Natural killer cell (primary cell): ENCODE measurements at regions not wholly inside any gene's neighbourhood (a gene's known extent, or its start where the extent isn't known, plus 50 kb on each side); places are given as distances from the start of the nearest gene placed in this dataset.
"Not testable (repeated sequence)": the region's sequence is repeated elsewhere in the genome, so short reads cannot be mapped to it uniquely, and the experiment has no call there.

Experiments
- ATAC-seq, 3 donors: fragments of 150-1000 bp in 2 of 3; fragments of 200-7000 bp in 1 of 3; cut with Tn5 transposase; 1 replicate in 1 of 3; 2 replicates in 2 of 3; pipeline ENCODE4 v1.10.0; 2021; ENCODE audit warnings: mild to moderate bottlenecking in 2 of 3, moderate library complexity in 2 of 3
- DNase-seq, 2 donors: peaks; one replicate each; pipeline versions ENCODE4 v3.0.0 to v3.0.0-alpha.2; 2013 to 2021; ENCODE audit warnings: mixed read lengths in 1 of 2
- H3K27ac ChIP-seq: one replicate; pipeline ENCODE4 v1.5.1; 2013; ENCODE audit warnings: mild to moderate bottlenecking, low read length
- H3K27me3 ChIP-seq: one replicate; pipeline ENCODE4 v1.6.1; 2013; ENCODE audit warnings: low read length; ENCODE audit not compliant: control insufficient read depth, insufficient read depth
- H3K36me3 ChIP-seq: one replicate; pipeline ENCODE4 v1.6.1; 2013; ENCODE audit warnings: low read length; ENCODE audit not compliant: control insufficient read depth, insufficient read depth
- H3K4me1 ChIP-seq: one replicate; pipeline ENCODE4 v1.6.1; 2013; ENCODE audit warnings: low read length; ENCODE audit not compliant: control insufficient read depth, insufficient read depth
- H3K4me3 ChIP-seq: one replicate; pipeline ENCODE4 v1.5.1; 2013; ENCODE audit warnings: low read length
- H3K9me3 ChIP-seq: one replicate; pipeline ENCODE4 v1.6.1; 2013; ENCODE audit warnings: low read length; ENCODE audit not compliant: control insufficient read depth, insufficient read depth
- H3K27ac Mint-ChIP-seq, 2 donors: one replicate each; pipeline ENCODE4 v1.8.0; 2022; ENCODE audit warnings: mild to moderate bottlenecking in 2 of 2, mixed read lengths in 2 of 2, moderate library complexity in 1 of 2
- H3K27me3 Mint-ChIP-seq, 2 donors: one replicate each; pipeline ENCODE4 v1.8.0; 2022; ENCODE audit warnings: low read depth in 2 of 2, mixed read lengths in 2 of 2
- H3K36me3 Mint-ChIP-seq: one replicate; pipeline ENCODE4 v1.8.0; 2022; ENCODE audit warnings: mixed read lengths
- H3K4me1 Mint-ChIP-seq, 2 donors: one replicate each; pipeline ENCODE4 v1.8.0; 2022; ENCODE audit warnings: mixed read lengths in 2 of 2
- H3K4me3 Mint-ChIP-seq: one replicate; pipeline ENCODE4 v1.8.0; 2022; ENCODE audit warnings: mild to moderate bottlenecking, moderate library complexity, mixed read lengths
- H3K9me3 Mint-ChIP-seq, 2 donors: one replicate each; pipeline ENCODE4 v1.8.0; 2022; ENCODE audit warnings: mixed read lengths in 2 of 2
- CTCF ChIP-seq: fragments of 200-600 bp; IDR thresholded peaks from one replicate; pipeline ENCODE4 v1.8.0; 2022; ENCODE audit warnings: antibody characterized with exemption
- WGBS: methylation state at CpG from one replicate; pipeline ENCODE4 v1.1.7; 2013; ENCODE audit warnings: missing lambda C conversion rate; ENCODE audit not compliant: insufficient coverage; 5-methylcytosine and 5-hydroxymethylcytosine counted together
- intact Hi-C: fragments of 100-400 bp; cut with micrococcal nuclease; formaldehyde crosslinking; loops from one replicate; pipeline ENCODE4 v1.14.2; 2022

DNA sequence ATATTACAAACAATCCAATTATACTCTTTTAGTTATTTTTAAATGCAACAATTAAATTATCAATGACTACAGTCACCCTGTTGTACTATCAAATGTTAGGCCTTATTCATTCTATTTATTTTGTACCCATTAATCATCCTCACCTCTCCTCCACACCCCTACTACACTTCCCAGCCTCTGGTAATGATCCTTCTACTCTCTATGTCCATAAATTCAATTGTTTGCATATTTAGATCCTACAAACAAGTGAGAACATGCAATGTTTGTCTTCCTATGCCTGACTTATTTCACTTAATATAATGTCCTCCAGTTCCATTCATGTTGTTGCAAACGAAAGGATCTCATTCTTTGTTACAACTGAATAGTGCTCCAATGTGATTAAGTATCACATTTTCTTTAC is 1414.6 kb downstream of the SLITRK1 start:
- no peaks in the 10 kb centered on the region for H3K9me3 ChIP-seq
- ATAC-seq (no peak), DNase-seq (no peak)
- H3K4me3 ChIP-seq = no peak overlapping the region
- no peak for TF ChIP-seq CTCF
- Mint-ChIP-seq H3K36me3 (no peaks in the 10 kb centered on the region), H3K9me3 (peaks cover 4 to 23% of the 10 kb centered on the region in 2 donors), H3K4me3 (no peak overlapping the region), H3K27ac (no peak overlapping the region), H3K4me1 (no peaks in the 10 kb centered on the region), H3K27me3 (no peaks in the 10 kb centered on the region)
- H3K27ac ChIP-seq = no peak overlapping the region
- 65% methylated on average over 1 of the region's 1 CpG for WGBS
- no peaks in the 10 kb centered on the region for H3K4me1 ChIP-seq
- no peaks in the 10 kb centered on the region for H3K27me3 ChIP-seq
- H3K36me3 ChIP-seq = no peaks in the 10 kb centered on the region
- intact Hi-C loops = no loop called here

DNA sequence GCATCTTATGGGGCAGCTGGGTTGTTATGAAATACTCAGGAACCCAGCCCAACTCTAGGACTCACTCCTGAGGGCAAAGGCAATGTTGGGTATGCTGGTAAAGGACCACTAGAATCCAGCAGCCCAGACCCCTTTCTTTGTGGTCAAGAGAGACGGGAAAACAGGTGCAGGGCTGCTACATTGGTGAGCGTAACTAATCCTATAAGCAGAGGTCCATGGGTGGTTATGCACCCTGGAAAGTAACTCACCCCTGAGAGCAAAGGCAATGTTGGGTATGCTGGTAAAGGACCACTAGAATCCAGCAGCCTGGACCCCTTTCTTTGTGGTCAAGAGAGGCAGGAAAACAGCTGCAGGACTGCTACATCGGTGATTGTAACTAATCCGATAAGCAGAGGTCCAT is 1422.7 kb downstream of the SLITRK1 start:
- ATAC-seq, DNase-seq, H3K4me1 Mint-ChIP-seq, H3K9me3 ChIP-seq, H3K36me3 ChIP-seq, H3K27ac ChIP-seq, H3K4me3 Mint-ChIP-seq, H3K4me1 ChIP-seq, H3K4me3 ChIP-seq, H3K36me3 Mint-ChIP-seq, H3K27ac Mint-ChIP-seq, H3K27me3 ChIP-seq, intact Hi-C loops, H3K27me3 Mint-ChIP-seq: not testable (repeated sequence)
- WGBS = 73% methylated on average over 4 of the region's 4 CpGs
- peaks cover 13 to 33% of the 10 kb centered on the region in 2 donors for H3K9me3 Mint-ChIP-seq

DNA sequence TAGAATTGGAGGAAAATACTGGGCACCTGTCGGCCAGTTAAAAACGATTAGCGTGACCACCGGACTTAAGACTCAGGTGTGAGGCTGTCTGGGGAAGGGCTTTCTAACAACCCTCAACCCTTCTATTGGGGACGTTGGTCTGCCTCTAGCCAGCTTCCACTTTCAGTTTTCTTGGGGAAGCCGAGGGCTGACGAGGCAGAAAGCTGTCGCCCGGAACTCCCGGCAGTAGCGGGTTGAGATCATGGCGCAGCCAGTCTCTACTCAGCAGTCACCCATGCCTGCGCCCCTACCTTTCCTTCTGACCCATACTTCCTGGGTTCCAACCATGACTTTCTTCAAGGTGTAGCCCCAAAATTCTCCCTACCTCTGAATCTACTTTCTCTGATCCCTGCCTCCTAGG is 1424.1 kb downstream of the SLITRK1 start:
- intact Hi-C loops = no loop called here

GRCh38 chr13:82457548-82457947 is 1424.7 kb downstream of the SLITRK1 start:
- H3K4me3 Mint-ChIP-seq, H3K4me1 Mint-ChIP-seq: not testable (repeated sequence)

More for the DNA sequence above, 1424.1 kb downstream of the SLITRK1 start:
- Histone ChIP-seq H3K27me3 (no peaks in the 10 kb centered on the region), H3K9me3 (peaks cover 8% of the 10 kb centered on the region), H3K27ac (no peak overlapping the region), H3K4me3 (no peak overlapping the region), H3K4me1 (no peaks in the 10 kb centered on the region), H3K36me3 (no peaks in the 10 kb centered on the region)
- Mint-ChIP-seq H3K27me3 (no peaks in the 10 kb centered on the region), H3K27ac (no peak overlapping the region), H3K4me3 (no peak overlapping the region), H3K36me3 (peaks cover 11% of the 10 kb centered on the region), H3K9me3 (peaks cover 13 to 31% of the 10 kb centered on the region in 2 donors), H3K4me1 (no peaks in the 10 kb centered on the region)
- no peak for ATAC-seq
- no peak for TF ChIP-seq CTCF
- no peak for DNase-seq
- WGBS = 90% methylated on average over 13 of the region's 13 CpGs

More at GRCh38 chr13:82457548-82457947, 1424.7 kb downstream of the SLITRK1 start:
- H3K4me1 ChIP-seq, intact Hi-C loops, ATAC-seq, H3K9me3 ChIP-seq, H3K27me3 Mint-ChIP-seq, DNase-seq, H3K27ac ChIP-seq, H3K36me3 ChIP-seq, H3K4me3 ChIP-seq, H3K27me3 ChIP-seq, H3K27ac Mint-ChIP-seq: not testable (repeated sequence)
- WGBS = 85% methylated on average over 13 of the region's 13 CpGs
- Mint-ChIP-seq H3K9me3 (peaks cover 15 to 28% of the 10 kb centered on the region in 2 donors), H3K36me3 (peaks cover 12% of the 10 kb centered on the region)
